GM19025 (cell line): ENCODE measurements at regions not wholly inside any gene's neighbourhood (a gene's known extent, or its start where the extent isn't known, plus 50 kb on each side); places are given as distances from the start of the nearest gene placed in this dataset.
"Not testable (repeated sequence)": the region's sequence is repeated elsewhere in the genome, so short reads cannot be mapped to it uniquely, and the experiment has no call there.

Source experiments
- ATAC-seq: cut with Tn5 transposase; IDR thresholded peaks from one replicate; pipeline ENCODE4 v1.9.1; 2021; ENCODE audit warnings: mild to moderate bottlenecking, low read depth, moderate library complexity; ENCODE audit not compliant: unreplicated experiment

GRCh38 chr7:66455432-66455831, 173.2 kb upstream of the KCTD7 start:
- ATAC-seq = not testable (repeated sequence)

GRCh38 chr7:66456431-66456830, 172.2 kb upstream of the KCTD7 start:
- ATAC-seq = not testable (repeated sequence)

DNA sequence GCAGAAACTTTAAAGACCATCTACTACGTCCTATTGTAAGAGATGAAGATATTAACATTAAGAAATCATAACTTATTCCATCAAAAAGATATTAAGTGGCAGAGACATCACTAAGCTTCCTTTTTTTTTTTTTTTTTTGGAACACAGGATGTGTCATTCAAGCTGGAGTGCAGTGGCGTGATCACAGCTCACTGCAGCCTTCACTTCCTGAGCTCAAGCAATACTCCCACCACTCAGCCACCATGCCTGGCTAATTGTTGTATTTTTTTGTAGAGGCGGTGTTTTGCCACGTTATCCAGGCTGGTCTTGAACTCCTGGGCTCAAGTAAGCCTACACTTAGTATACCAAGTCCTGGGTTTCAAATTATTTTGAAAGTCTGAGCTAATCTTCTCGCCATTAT, 169.7 kb upstream of the KCTD7 start:
- not testable (repeated sequence) for ATAC-seq

- not testable (repeated sequence) for ATAC-seq
Observed at GRCh38 chr7:66459783-66460413, 168.8 kb upstream of the KCTD7 start.

DNA sequence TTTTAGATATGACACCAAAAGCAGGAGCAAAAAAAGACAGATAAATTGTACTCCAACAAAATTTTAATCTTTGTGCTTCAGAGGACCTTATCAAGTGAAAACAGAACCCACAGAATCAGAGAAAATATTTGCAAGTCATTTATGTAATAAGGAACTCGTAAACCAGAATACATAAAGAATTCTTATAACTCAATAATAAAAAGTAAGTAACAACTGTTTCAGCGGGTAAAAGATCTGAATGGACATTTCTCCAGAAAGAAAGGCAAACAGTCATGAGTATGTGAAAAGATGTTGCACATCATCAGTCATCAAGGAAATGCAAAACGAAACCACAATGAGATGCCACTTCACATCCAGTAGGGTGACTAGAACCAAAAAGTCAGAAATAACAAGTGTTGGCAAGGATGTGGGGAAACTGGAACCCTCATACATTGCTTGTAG, 167.7 kb upstream of the KCTD7 start:
- no peak for ATAC-seq

DNA sequence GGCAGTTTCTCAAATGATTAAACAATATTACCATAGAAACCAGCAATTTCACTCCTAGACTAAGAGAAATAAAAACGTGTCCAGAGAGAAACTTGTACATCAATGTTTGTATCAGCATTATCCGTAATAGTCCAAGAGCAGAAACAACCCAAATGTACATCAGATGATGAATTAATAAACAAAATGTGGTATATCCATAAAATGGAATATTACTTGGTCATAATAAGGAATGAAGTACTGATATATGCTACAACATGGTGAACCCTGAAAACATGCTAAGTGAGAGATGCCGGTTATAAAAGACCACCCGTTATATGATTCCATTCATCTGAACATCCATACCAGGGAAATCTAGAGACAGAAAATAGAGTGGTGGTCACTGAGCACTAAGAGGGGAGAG, 167.3 kb upstream of the KCTD7 start:
- not testable (repeated sequence) for ATAC-seq

- not testable (repeated sequence) for ATAC-seq
Observed at GRCh38 chr7:66462831-66463230, 165.8 kb upstream of the KCTD7 start.

DNA sequence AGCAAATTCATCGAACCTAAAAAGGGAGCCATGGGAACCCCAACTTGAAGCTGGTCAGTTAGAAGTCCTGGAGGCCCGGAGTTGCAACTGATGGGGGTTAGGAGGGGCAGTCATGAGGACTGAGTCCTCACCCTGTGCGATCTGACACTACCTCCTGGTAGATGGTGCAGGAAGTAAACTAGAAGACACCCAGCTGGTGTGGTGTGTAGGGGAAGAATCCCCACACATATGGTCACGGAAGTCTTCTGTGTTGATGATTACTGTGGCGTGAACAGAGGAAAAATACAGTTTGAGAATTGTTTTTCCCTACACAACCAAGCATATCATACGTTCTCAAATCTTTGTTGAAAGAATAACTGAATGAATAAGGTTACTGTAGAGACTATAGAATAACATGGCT, 164.6 kb upstream of the KCTD7 start:
- no peak for ATAC-seq

- ATAC-seq = no peak
Observed at GRCh38 chr7:66466081-66466600, 162.5 kb upstream of the KCTD7 start.

DNA sequence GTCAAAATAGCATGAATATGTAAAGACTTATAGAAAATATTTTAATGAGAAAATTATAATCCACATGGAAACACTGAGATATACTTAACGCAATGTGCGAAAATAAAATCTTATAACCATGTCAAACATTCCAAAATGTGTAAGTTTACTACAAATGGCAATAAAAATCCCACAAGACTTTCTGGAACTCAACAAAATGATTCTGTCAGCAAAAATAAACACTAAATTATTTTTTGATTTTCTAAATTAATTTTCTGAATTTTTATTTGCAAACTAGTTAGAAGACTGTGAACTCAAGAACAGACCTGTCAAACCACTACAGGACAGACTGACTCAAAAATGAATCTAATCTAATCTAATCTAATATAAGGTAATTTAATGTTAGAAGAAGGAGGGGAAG, 160.8 kb upstream of the KCTD7 start:
- ATAC-seq = no peak

DNA sequence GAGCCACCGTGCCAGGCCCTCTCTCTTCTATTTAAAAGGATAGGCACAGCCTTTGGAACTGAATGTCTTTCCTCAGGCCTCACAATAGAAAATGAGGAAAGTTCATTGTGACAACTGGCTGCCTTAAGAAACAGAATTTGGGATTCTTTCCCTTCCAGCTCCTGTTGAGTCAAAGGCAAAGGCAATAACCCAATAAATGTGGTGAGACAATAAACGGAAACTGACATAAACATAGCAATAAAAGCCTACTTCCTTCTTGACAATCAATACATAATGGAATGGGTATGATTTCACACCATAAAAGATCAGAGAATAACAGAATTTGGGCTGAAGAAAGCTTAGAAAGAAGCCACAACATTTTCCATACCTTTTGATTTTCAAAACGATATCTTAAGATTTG, 155.6 kb upstream of the KCTD7 start:
- not testable (repeated sequence) for ATAC-seq

DNA sequence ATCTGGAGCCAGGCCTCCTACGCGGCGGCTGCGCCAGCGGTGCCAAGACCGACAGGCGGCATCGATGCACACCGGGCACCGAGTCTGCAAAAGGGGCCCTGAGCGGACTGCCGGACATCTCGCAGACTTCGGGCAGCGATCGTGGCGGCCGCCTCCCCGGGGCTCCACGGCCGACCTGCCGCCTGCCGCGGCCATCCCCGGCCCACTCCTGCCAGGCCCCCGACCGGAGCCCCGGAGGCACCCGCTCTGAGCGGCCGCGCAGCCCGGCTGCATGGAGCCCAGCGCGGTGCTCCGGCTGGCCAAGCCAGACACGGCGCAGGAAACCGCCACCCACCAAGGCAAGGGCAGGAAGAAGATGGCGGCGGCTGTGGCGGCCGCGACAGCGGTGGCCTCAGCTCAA, 154.2 kb upstream of the KCTD7 start:
- ATAC-seq = no peak

- not testable (repeated sequence) for ATAC-seq
Observed at GRCh38 chr7:66476056-66476455, 152.6 kb upstream of the KCTD7 start.

DNA sequence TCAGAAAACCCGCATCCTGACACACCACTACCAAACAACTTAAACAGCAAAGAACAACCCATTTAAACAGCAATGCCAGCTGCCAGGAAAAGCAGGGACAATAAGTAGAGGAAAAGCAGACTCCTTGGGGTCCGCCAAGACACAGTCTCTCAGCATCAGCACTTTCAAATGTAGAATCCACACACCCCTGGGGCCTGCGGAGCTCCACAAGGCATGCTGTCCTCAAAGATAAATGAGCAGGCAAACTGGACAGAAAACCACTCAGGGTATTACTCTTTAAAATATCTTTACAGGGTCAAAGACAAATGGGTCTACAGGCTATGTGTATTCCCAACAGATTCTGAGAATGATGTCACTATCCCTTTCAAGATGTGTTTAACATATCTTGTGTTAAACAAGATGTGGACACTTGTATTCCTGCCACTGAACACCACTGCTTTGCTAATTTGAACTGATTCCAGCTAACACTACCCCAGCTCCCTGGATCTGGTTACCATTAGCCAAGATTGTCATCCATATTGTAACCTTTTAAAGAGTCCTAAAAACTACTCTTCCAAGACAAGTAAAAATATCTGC, 150.8 kb upstream of the KCTD7 start:
- ATAC-seq = not testable (repeated sequence)

DNA sequence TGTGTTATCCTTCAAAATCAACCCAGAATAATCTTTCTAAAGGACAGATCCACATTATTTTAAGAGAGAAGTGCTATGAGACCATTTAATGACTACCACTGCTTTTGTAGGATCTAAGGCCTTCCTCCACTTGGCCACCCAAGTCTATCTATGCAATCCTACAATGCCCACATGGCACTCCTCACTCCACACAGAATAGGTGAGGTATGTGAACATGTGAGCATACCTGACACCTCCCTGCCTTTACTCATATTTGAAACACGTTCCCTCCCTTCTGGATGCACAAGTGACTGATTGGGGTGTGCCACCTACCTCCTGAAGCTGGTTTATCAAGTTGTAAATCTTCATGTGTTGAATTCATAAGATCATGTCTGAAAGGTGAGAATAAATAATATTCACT, 147.5 kb upstream of the KCTD7 start:
- ATAC-seq = not testable (repeated sequence)

DNA sequence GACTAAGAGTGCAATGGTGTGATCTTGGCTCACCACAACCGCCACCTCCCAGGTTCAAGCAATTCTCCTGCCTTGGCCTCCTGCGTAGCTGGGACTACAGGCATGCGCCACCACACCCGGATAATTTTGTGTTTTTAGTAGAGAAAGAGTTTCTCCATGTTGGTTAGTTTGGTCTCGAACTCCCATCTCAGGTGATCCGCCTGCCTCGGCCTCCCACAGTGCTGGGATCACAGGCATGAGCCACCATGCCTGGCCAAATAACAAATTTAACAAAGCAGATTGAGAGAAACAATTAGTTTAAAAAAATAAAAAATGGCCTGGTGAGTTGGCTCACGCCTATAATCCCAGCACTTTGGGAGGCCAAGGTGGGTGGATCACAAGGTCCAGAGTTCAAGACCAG, 139.6 kb upstream of the KCTD7 start:
- not testable (repeated sequence) for ATAC-seq

GRCh38 chr7:66489741-66490140, 138.9 kb upstream of the KCTD7 start:
- not testable (repeated sequence) for ATAC-seq

- ATAC-seq = not testable (repeated sequence)
Observed at GRCh38 chr7:66490979-66491378, 137.7 kb upstream of the KCTD7 start.

DNA sequence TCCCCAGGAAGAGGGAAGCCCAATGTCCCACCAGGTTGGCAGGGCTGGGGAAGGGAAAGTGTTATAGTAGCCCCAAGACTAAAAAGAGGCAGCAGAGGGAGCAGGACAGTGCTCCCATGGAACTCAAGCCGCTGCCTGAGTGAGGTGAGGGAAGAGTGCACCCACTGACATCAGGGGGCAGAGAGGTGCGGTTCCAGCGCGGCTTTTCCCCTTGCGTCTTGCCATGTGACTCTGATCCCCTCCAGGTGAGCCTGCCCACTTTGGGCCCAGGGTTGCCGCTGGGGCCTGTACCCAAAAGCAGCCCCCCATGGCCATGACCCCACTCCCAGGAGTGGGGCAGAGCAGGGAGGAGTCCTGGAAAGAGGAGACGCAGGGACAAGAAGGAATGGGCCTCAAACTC, 136.3 kb upstream of the KCTD7 start:
- not testable (repeated sequence) for ATAC-seq

- ATAC-seq = peak; percentile 96
Observed at GRCh38 chr7:66493235-66494205, 135.2 kb upstream of the KCTD7 start.

DNA sequence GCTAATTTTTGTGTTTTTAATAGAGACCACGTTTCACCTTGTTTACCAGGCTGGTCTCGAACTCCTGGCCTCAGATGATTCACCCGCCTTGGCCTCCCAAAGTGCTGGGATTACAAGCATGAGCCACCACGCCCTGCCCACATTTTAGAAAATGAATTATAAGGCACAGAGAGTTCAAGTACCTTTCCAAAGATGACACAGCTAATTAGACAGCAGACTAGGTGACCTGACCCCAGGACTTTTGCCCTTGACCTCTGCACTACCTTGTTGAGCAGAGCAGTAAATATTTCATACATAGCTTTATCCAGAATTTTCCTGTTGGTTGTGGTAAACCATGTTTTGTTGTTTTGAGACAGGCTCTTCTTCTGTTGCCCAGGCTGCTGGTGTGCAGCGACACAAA, 131.3 kb upstream of the KCTD7 start:
- no peak for ATAC-seq
